ENCODE measurements at regions not wholly inside any gene's neighbourhood (a gene's known extent, or its start where the extent isn't known, plus 50 kb on each side); places are given as distances from the start of the nearest gene placed in this dataset.

GRCh38 chr13:50527188-50527587 is 316.3 kb downstream of the DLEU7 start:
- H4K8ac ChIP-seq (replicated peaks; ENCODE audit: insufficient read length, low read depth, low read length): no peak overlapping the region
- no peak for DNase-seq
- no peak overlapping the region for H3K18ac ChIP-seq (ENCODE audit: insufficient read length, low read depth, low read length)
- no peak overlapping the region for H3K56ac ChIP-seq (ENCODE audit: insufficient read length, low read depth, low read length)
- no peaks in the 10 kb centered on the region for H3K79me2 ChIP-seq (ENCODE audit: insufficient read depth, low read length)
- H3K4me3 Mint-ChIP-seq: no peak overlapping the region
- H3K23ac ChIP-seq (ENCODE audit: insufficient read length, low read depth, low read length): no peak overlapping the region
- H3K27me3 ChIP-seq (ENCODE audit: insufficient read depth, low read length): no peaks in the 10 kb centered on the region
- no peak overlapping the region for H2BK5ac ChIP-seq (ENCODE audit: insufficient read length, low read length)
- no peaks in the 10 kb centered on the region for H4K20me1 ChIP-seq (ENCODE audit: control insufficient read depth, insufficient read depth, insufficient read length)
- H4K91ac ChIP-seq (ENCODE audit: insufficient read length, low read depth, low read length): no peak overlapping the region
- TF ChIP-seq CTCF (conservative IDR thresholded peaks at IDR 0.05): no peak
- H2BK20ac ChIP-seq (ENCODE audit: low read depth, low read length, poor library complexity, severe bottlenecking): no peak overlapping the region
- no peak overlapping the region for H3K27ac ChIP-seq (ENCODE audit: insufficient read length, low read depth, low read length)
- no peak overlapping the region for H3T11ph ChIP-seq (ENCODE audit: low read length)
- no peaks in the 10 kb centered on the region for H3K79me1 ChIP-seq (ENCODE audit: insufficient read depth, low read depth, low read length, poor library complexity, severe bottlenecking)
- H3K9ac ChIP-seq (ENCODE audit: extremely low read depth, insufficient read length, low read length): no peak overlapping the region
- H3K9me3 ChIP-seq (ENCODE audit: control insufficient read depth, low read depth, low read length): no peaks in the 10 kb centered on the region
- peaks cover 26 to 34% of the 10 kb centered on the region in 2 experiments for H3K4me1 Mint-ChIP-seq
- no peak overlapping the region for H4K5ac ChIP-seq (ENCODE audit: insufficient read length, low read depth, low read length)
- no peak overlapping the region for H2BK12ac ChIP-seq (ENCODE audit: insufficient read length, low read depth, low read length)
- no CpG with 5 or more reads among the region's 9 CpGs for WGBS (ENCODE audit: extremely low coverage, insufficient read length, low lambda C conversion rate)
- H3K14ac ChIP-seq (ENCODE audit: insufficient read depth, low read length): no peak overlapping the region
- peaks cover 4% of the 10 kb centered on the region; the same call in 1 of the 2 replicates for H3K4me1 ChIP-seq (ENCODE audit: insufficient read depth, low read length)
- no peaks in the 10 kb centered on the region; a peak in 2 of 5 replicates for H3K9me3 Mint-ChIP-seq
- no peak overlapping the region for H2BK15ac ChIP-seq (ENCODE audit: low read depth, low read length)
- H3K27me3 Mint-ChIP-seq (ENCODE audit: low read depth): no peaks in the 10 kb centered on the region
- H2AFZ ChIP-seq (ENCODE audit: low read length): no peak overlapping the region
- no peaks in the 10 kb centered on the region for H3K36me3 Mint-ChIP-seq (ENCODE audit: insufficient read depth in 1 of 3, low read depth in 3 of 3)
- no peak overlapping the region for H3K4ac ChIP-seq (ENCODE audit: low read depth, low read length)
- H3K27ac Mint-ChIP-seq: no peak overlapping the region; a peak in 1 of 7 replicates
- no peaks in the 10 kb centered on the region for H3K23me2 ChIP-seq (ENCODE audit: insufficient read length, low read depth, low read length, poor library complexity, severe bottlenecking)
- H2AK5ac ChIP-seq (ENCODE audit: insufficient read length, low read length): no peak overlapping the region
- H3K4me2 ChIP-seq (ENCODE audit: insufficient read depth, insufficient read length, low read length): no peak overlapping the region
- H2BK120ac ChIP-seq (ENCODE audit: low read depth, low read length, poor library complexity, severe bottlenecking): no peak overlapping the region

Measured in H9 (cell line).